Skeletal muscle tissue (tissue), 3 donors: ENCODE measurements at regions not wholly inside any gene's neighbourhood (a gene's known extent, or its start where the extent isn't known, plus 50 kb on each side); places are given as distances from the start of the nearest gene placed in this dataset.

ENCODE experiments used
- H3K27ac ChIP-seq: one replicate; pipeline ENCODE4 v1.7.0; 2013; ENCODE audit warnings: mild to moderate bottlenecking, low read depth, low read length, inconsistent platforms
- H3K27me3 ChIP-seq, 3 donors: one replicate each; pipeline ENCODE4 v1.7.0; 2013; ENCODE audit warnings: low read length in 3 of 3; ENCODE audit not compliant: control insufficient read depth in 3 of 3, insufficient read depth in 3 of 3
- H3K36me3 ChIP-seq, 3 donors: one replicate each; pipeline ENCODE4 v1.7.0; 2013; ENCODE audit warnings: low read length in 3 of 3; ENCODE audit not compliant: control insufficient read depth in 3 of 3, insufficient read depth in 3 of 3
- H3K4me1 ChIP-seq, 3 donors: one replicate each; pipeline ENCODE4 v1.7.0; 2013; ENCODE audit warnings: low read length in 3 of 3, mild to moderate bottlenecking in 3 of 3; ENCODE audit not compliant: control insufficient read depth in 3 of 3, insufficient read depth in 3 of 3
- H3K4me3 ChIP-seq, 3 donors: one replicate each; pipeline ENCODE4 v1.7.0; 2013; ENCODE audit warnings: low read length in 3 of 3
- H3K9ac ChIP-seq, 3 donors: one replicate each; pipeline ENCODE4 v1.7.0; 2013; ENCODE audit warnings: low read length in 3 of 3, mild to moderate bottlenecking in 3 of 3, moderate library complexity in 2 of 3, low read depth in 1 of 3
- H3K9me3 ChIP-seq, 3 donors: one replicate each; pipeline ENCODE4 v1.7.0; 2013; ENCODE audit warnings: low read length in 3 of 3; ENCODE audit not compliant: control insufficient read depth in 3 of 3
- donor health status: Osteomylitis.

DNA sequence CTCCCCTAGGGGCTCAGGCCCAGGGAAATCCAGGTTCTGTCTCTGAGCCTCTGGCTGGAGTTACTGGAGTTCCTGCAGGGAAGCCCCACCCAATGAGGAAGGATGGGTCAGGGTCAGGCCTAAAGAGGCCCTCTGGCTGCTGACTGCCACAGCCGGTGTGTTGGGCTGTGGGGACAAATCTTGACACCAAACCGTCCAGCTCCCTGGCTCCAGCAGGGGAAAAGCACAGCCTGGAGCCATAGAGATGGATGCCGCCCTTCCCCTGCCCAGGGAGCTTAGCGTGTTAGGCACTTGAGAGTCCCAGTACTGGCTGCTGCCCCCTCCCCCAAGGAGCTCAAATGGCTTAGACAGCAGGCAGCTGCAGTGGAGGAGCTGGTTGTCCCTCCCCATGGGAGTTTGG is 321.3 kb upstream of the LCORL start:
- Histone ChIP-seq H3K9ac (no peak overlapping the region), H3K9me3 (no peaks in the 10 kb centered on the region), H3K27ac (no peak overlapping the region)

DNA sequence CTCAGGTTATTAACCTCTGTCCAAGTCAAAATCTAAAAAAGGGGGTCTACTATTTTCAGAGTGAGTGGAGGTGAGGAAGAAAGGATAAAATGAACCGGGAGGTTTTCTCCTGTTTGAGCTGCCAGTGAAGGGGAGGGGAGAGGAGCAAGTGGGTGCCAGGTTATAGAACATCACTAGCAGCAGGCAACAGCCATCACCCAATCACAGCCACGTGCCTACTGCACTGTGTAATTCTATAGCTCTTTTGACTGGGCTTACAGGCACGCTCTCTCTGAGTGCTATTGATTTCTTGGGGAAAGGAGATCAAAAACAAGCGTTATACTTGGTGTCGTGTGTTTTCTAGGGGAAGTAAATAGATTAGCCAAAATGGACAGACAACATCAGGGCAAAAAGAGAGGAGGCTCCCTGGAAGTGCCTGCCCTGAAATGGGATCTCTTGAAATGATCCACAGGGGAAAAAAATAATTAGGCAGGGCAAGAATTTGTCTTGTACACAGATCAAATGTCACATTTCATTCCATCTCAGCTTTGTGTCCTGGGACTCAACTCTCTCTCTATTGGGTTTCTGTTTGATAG is 300.5 kb upstream of the LCORL start:
- Histone ChIP-seq H3K27me3 (no peaks in the 10 kb centered on the region), H3K36me3 (no peaks in the 10 kb centered on the region), H3K4me3 (no peak overlapping the region), H3K9me3 (no peaks in the 10 kb centered on the region), H3K27ac (no peak overlapping the region), H3K4me1 (peaks cover 0 to 3% (median 0%) of the 10 kb centered on the region in 3 donors), H3K9ac (no peak overlapping the region)

More for the DNA sequence above, 321.3 kb upstream of the LCORL start:
- Histone ChIP-seq H3K27me3 (no peaks in the 10 kb centered on the region), H3K36me3 (no peaks in the 10 kb centered on the region), H3K4me1 (no peaks in the 10 kb centered on the region), H3K4me3 (no peak overlapping the region)

DNA sequence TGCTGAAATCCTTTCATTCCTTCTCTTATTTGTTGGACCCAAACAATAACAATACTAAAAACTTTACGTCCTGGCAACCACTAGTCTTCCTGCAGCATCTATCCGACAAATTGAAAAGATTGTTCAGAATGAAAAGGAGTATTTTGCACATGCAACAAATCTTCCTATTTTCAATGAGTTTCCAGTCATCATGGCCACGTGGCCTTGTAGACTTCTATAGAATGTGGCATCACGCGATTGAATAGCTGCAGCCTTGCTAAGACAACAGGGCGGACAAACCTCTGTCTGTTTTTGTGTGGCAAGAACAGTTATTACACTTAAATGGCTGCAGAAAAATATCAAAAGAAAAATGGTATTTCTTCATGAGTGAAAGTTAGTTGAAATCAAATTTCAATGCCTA is 297.9 kb upstream of the LCORL start:
- H3K27ac ChIP-seq, result no peak overlapping the region
- peaks cover 0 to 3% (median 0%) of the 10 kb centered on the region in 3 donors for H3K4me1 ChIP-seq
- no peak overlapping the region for H3K9ac ChIP-seq
- H3K27me3 ChIP-seq, result no peaks in the 10 kb centered on the region
- H3K9me3 ChIP-seq, result no peaks in the 10 kb centered on the region
- H3K4me3 ChIP-seq, result no peak overlapping the region
- H3K36me3 ChIP-seq, result no peaks in the 10 kb centered on the region

DNA sequence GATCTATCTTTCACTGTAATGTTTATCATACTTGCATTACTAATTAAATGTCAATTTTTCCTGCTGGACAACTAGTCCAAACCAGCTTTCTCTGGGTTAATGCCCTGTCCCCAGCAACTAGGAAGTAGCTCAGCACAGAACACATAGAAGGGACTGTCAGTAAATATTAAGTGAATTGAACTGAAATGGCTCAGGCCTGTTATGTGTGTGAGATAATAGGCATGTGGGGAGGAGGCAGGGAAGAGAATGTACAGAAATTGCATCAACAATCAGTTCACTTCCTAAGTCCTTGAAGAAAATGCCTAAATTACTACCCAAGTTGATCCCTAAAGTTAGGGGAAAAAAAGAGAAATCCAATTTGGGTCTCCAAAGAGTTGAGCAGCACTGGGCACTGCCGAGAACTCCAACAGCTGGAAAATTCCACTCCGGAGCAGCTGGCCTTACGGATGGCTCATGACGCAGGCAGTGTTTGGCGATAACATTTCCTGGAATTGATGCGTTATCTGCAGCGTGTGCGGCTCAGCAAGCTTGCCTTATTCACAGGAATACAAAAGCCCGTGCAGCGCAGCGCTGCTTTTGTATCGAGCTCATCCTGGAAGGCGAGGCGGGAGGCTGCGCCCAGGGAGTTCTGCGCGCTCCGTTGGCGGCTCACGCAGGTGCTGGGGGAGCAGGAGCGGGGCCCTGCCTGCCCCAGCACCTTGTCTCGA is 297.3 kb upstream of the LCORL start:
- no peak overlapping the region for H3K9ac ChIP-seq
- no peaks in the 10 kb centered on the region for H3K9me3 ChIP-seq
- peaks cover 0 to 3% (median 0%) of the 10 kb centered on the region in 3 donors for H3K4me1 ChIP-seq
- no peak overlapping the region for H3K4me3 ChIP-seq
- H3K27ac ChIP-seq, result no peak overlapping the region
- no peaks in the 10 kb centered on the region for H3K36me3 ChIP-seq
- no peaks in the 10 kb centered on the region for H3K27me3 ChIP-seq

DNA sequence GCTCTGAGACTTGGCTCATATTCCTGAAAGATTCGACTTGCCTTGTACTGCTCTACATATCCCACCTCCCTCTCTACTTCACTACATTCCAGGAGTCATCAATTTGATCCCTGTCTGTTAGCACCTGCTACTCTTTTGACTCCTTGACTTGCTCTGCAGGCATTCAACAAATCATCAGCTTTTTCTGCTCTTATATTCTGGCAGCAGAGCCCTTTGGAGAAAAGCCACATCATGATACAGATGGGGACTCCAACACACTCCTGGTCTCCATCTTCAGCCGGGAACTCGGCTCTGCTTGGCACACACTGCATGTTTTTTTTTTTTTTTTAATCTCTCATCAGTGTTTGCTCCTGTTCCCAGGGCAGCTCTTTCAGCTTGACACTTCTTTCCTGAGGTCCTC is 293.2 kb upstream of the LCORL start:
- Histone ChIP-seq H3K27ac (no peak overlapping the region), H3K9me3 (no peaks in the 10 kb centered on the region), H3K27me3 (no peaks in the 10 kb centered on the region), H3K9ac (no peak overlapping the region), H3K4me3 (no peak overlapping the region), H3K4me1 (peaks cover 0 to 3% (median 0%) of the 10 kb centered on the region in 3 donors), H3K36me3 (no peaks in the 10 kb centered on the region)

DNA sequence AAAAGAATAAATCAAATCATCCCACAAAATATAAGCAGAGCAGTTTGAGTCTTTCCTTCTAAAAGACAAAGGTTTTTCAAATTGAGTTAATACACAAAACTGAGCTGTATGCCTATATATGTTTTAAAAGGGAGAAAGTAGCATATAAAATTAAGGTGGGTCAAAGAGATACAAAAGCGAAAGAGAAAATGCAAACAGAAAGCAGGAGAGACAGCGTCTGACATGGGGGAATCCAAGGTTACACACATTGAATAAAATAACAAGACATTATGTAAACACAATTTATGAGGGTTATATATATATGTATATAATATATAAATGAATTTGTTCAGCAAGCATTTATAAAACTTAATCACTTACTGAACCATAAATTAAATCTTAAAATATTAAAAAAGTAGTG is 276.1 kb upstream of the LCORL start:
- Histone ChIP-seq H3K9ac (no peak overlapping the region), H3K4me3 (no peak overlapping the region), H3K27ac (no peak overlapping the region), H3K36me3 (no peaks in the 10 kb centered on the region), H3K4me1 (no peaks in the 10 kb centered on the region), H3K9me3 (no peaks in the 10 kb centered on the region), H3K27me3 (no peaks in the 10 kb centered on the region)

DNA sequence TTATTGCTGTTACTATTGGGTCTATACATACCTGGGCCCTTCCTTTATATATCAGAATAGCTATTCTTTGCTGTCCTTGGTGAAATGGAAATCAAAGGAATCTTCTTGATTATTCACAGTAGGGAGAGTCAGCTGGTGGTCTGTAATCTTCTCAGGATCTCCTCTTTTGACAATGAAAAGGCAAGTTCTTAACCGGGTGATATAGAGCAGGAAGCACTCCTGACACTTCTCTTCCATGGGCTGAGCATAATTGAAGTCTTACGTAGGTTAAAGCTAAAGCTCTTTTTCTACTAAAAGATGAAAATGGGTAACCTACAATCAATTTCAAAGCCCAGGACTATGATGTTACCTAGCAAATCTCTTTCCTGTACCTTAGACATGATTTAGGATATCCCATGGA is 274.9 kb upstream of the LCORL start:
- no peak overlapping the region for H3K27ac ChIP-seq
- no peaks in the 10 kb centered on the region for H3K27me3 ChIP-seq
- no peaks in the 10 kb centered on the region for H3K4me1 ChIP-seq
- H3K36me3 ChIP-seq, result no peaks in the 10 kb centered on the region
- H3K9me3 ChIP-seq, result no peaks in the 10 kb centered on the region
- H3K4me3 ChIP-seq, result no peak overlapping the region
- H3K9ac ChIP-seq, result no peak overlapping the region

DNA sequence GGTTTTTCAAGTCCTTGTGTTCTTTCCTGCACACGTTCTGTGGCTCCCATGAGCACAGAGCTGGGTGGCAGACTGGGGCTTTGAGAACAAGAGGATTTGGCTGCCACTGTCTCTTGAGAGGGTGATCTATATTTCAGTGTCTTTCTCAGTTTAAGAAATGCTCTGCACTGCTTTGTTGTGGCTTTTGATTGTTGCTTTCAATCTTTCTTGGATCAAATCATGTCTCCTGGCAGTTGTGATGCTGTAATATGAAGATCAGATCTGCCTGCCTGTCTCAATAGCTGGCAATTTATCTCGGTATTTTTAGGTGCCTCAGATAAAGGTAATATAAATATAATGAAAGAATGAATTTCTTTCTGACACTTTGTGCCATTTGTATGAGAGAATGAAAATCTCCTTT is 273.3 kb upstream of the LCORL start:
- Histone ChIP-seq H3K27me3 (no peaks in the 10 kb centered on the region), H3K9ac (no peak overlapping the region), H3K36me3 (no peaks in the 10 kb centered on the region), H3K4me1 (no peaks in the 10 kb centered on the region), H3K9me3 (no peaks in the 10 kb centered on the region), H3K4me3 (no peak overlapping the region), H3K27ac (no peak overlapping the region)

DNA sequence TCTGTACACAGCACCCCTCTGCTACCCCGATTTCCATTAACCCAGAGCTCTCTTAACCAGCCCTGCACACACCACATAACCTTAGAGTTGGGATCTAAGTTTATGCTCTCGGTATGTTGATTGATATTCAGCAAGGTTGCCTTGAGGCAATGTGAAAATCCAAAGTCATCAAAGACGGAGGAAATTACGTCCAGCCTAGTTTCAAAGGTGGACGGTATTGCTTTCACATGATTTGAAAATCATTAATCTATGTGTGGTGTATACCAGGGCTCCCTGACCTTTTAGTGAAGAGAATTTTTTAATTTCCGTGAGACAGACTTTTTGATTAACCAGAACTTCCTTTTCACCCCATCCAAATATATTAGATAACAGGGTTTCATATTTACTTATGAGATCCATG is 272.5 kb upstream of the LCORL start:
- H3K4me3 ChIP-seq, result no peak overlapping the region
- H3K27me3 ChIP-seq, result no peaks in the 10 kb centered on the region
- no peaks in the 10 kb centered on the region for H3K9me3 ChIP-seq
- no peak overlapping the region for H3K27ac ChIP-seq
- no peaks in the 10 kb centered on the region for H3K4me1 ChIP-seq
- no peaks in the 10 kb centered on the region for H3K36me3 ChIP-seq
- H3K9ac ChIP-seq, result no peak overlapping the region

DNA sequence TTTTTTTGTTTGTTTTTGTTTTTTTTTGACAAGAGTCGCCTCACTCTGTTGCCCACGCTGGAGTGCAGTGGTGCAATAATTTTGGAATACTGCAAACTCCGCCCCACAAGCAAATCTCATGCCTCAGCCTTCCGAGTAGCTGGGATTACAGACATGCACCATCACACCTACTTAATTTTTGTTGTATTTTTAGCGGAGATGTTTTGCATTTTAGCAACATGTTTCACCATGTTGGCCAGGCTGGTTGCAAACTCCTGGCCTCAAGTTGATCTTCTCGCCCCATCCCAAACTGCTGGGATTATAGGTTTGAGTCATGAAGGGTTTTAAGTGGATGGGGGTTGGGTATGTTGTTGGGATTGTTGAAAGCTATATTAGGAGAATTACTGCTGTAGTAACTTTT is 270.9 kb upstream of the LCORL start:
- no peaks in the 10 kb centered on the region for H3K9me3 ChIP-seq
- H3K4me3 ChIP-seq, result no peak overlapping the region
- no peaks in the 10 kb centered on the region for H3K4me1 ChIP-seq
- H3K9ac ChIP-seq, result no peak overlapping the region
- no peaks in the 10 kb centered on the region for H3K27me3 ChIP-seq
- no peaks in the 10 kb centered on the region for H3K36me3 ChIP-seq
- H3K27ac ChIP-seq, result no peak overlapping the region
